Suprapubic skin (tissue), 4 donors: ENCODE measurements at regions not wholly inside any gene's neighbourhood (a gene's known extent, or its start where the extent isn't known, plus 50 kb on each side); places are given as distances from the start of the nearest gene placed in this dataset.

Experiments used
- DNase-seq, 2 donors: peaks; one replicate each; pipeline ENCODE4 v3.0.0-alpha.2; 2019; ENCODE audit warnings: low spot score in 2 of 2
- H3K27ac ChIP-seq: fragments of 200-600 bp; sonication (generic); one replicate; pipeline ENCODE4 v1.5.1; 2019
- H3K27me3 ChIP-seq: fragments of 200-600 bp; sonication (generic); one replicate; pipeline ENCODE4 v1.5.1; 2019
- H3K36me3 ChIP-seq: fragments of 200-600 bp; sonication (generic); one replicate; pipeline ENCODE4 v1.5.1; 2019
- H3K4me1 ChIP-seq: fragments of 200-600 bp; sonication (generic); one replicate; pipeline ENCODE4 v1.5.1; 2019
- H3K4me3 ChIP-seq: fragments of 200-600 bp; sonication (generic); one replicate; pipeline ENCODE4 v1.5.1; 2019; ENCODE audit warnings: mild to moderate bottlenecking
- H3K9me3 ChIP-seq: fragments of 200-600 bp; sonication (generic); one replicate; pipeline ENCODE4 v1.5.1; 2019
- EP300 ChIP-seq: sonication (generic); formaldehyde crosslinking; IDR thresholded peaks from one replicate; pipeline ENCODE4 v1.6.1; 2017; ENCODE audit warnings: antibody characterized with exemption
- POLR2A ChIP-seq, 2 donors: fragments of 450-650 bp; IDR thresholded peaks; one replicate each; pipeline ENCODE4 v1.6.1; 2017; ENCODE audit warnings: antibody characterized with exemption in 2 of 2, mild to moderate bottlenecking in 2 of 2, moderate library complexity in 2 of 2
- POLR2AphosphoS5 ChIP-seq, 3 donors: sonication (generic); formaldehyde crosslinking; IDR thresholded peaks; one replicate each; pipeline ENCODE4 v1.6.1; 2017; ENCODE audit warnings: antibody characterized with exemption in 3 of 3
- WGBS: methylation state at CpG from one replicate; pipeline ENCODE4 v1.1.5; 2018; 5-methylcytosine and 5-hydroxymethylcytosine counted together
- TF ChIP-seq, protein P1 (sequence below), 2 donors: fragments of 200-600 bp in 1 of 2; fragments of 450-650 bp in 1 of 2; sonication (generic) in 1 of 2; IDR thresholded peaks; one replicate each; pipeline ENCODE4 v1.5.1; 2016 to 2019; ENCODE audit warnings: antibody characterized with exemption in 2 of 2, mild to moderate bottlenecking in 1 of 2, moderate library complexity in 1 of 2

DNA sequence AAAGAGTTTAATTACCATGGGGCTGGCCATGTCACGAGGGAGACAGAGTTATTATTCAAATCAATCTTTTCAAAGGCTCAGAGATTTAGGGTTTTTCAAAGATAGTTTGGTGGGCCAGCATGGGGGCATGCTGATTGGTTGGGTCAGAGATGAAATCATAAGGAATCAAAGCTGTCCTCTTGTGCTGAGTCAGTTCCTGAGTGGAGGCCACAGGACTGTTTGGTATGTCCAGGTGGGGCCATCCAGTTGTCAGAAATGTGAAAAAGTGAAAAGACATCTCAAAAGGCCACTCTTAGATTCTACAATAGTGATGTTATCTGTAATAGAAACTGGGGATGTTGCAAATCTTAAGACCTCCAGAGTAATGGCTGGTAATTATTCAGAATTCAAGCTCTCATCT lies 288.6 kb downstream of the EN1 start:
- Histone ChIP-seq H3K4me3 (no peak overlapping the region), H3K27ac (no peak overlapping the region), H3K27me3 (no peaks in the 10 kb centered on the region), H3K4me1 (no peaks in the 10 kb centered on the region), H3K9me3 (no peaks in the 10 kb centered on the region), H3K36me3 (no peaks in the 10 kb centered on the region)
- DNase-seq: no peak
- TF ChIP-seq, protein P1, sequence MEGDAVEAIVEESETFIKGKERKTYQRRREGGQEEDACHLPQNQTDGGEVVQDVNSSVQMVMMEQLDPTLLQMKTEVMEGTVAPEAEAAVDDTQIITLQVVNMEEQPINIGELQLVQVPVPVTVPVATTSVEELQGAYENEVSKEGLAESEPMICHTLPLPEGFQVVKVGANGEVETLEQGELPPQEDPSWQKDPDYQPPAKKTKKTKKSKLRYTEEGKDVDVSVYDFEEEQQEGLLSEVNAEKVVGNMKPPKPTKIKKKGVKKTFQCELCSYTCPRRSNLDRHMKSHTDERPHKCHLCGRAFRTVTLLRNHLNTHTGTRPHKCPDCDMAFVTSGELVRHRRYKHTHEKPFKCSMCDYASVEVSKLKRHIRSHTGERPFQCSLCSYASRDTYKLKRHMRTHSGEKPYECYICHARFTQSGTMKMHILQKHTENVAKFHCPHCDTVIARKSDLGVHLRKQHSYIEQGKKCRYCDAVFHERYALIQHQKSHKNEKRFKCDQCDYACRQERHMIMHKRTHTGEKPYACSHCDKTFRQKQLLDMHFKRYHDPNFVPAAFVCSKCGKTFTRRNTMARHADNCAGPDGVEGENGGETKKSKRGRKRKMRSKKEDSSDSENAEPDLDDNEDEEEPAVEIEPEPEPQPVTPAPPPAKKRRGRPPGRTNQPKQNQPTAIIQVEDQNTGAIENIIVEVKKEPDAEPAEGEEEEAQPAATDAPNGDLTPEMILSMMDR (IDR thresholded peaks at IDR 0.05): no peak
- TF ChIP-seq POLR2A (IDR thresholded peaks at IDR 0.05): no peak
- no peak for TF ChIP-seq EP300
- no peak for TF ChIP-seq POLR2AphosphoS5 (IDR thresholded peaks at IDR 0.05)
- WGBS: 82% methylated on average over 1 of the region's 1 CpG

DNA sequence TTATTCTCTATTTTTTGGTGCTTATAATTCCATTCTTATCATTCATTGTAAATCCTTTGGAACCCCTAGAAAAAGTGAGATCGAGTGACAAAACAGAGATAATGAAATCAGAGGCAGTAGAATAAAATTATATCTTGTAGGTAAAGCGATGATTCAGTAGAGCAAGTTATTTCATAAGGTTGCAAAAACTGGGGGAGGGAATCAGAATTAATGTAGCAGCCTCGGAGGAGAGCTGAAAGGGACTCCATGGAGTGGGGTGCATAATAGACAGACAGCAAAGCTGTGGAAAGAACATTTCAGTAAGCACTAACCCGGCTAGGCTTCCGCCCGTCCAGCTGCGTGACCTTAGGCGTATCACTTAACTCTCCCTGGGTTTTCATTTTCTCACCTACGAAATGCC lies 289.7 kb downstream of the EN1 start:
- no peak overlapping the region for H3K4me3 ChIP-seq
- DNase-seq: no peak
- no peaks in the 10 kb centered on the region for H3K36me3 ChIP-seq
- WGBS: 77% methylated on average over 9 of the region's 9 CpGs
- no peaks in the 10 kb centered on the region for H3K27me3 ChIP-seq
- no peaks in the 10 kb centered on the region for H3K9me3 ChIP-seq
- no peak overlapping the region for H3K27ac ChIP-seq
- no peaks in the 10 kb centered on the region for H3K4me1 ChIP-seq
- TF ChIP-seq POLR2A (IDR thresholded peaks at IDR 0.05): no peak
- TF ChIP-seq, protein P1 (IDR thresholded peaks at IDR 0.05): no peak
- no peak for TF ChIP-seq POLR2AphosphoS5 (IDR thresholded peaks at IDR 0.05)
- no peak for TF ChIP-seq EP300

DNA sequence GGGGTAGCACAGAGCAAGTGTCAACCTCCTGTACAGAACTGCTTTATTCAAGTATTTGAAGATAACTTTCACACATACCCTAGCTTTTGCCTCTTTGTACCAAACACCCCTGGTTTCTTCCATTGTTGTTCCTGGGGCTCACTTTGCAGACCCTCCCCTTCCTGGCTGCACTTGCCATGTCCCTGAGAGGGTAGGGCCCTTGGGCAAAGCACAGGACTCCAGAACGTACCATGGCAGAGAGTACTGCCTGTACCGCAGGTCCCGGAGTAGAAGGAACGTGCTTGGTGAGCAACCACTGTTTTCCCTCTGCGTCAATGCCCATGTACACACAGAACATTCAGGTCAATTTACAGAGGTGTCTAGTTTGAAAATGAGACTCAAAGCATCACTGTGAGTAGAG lies 290.4 kb downstream of the EN1 start:
- Histone ChIP-seq H3K9me3 (no peaks in the 10 kb centered on the region), H3K27ac (no peak overlapping the region), H3K27me3 (no peaks in the 10 kb centered on the region), H3K4me1 (no peaks in the 10 kb centered on the region), H3K4me3 (no peak overlapping the region), H3K36me3 (no peaks in the 10 kb centered on the region)
- 91% methylated on average over 5 of the region's 5 CpGs for WGBS
- no peak for DNase-seq
- TF ChIP-seq EP300 (no peak), POLR2AphosphoS5 (IDR thresholded peaks at IDR 0.05) (no peak), POLR2A (IDR thresholded peaks at IDR 0.05) (no peak)
- TF ChIP-seq, protein P1 (IDR thresholded peaks at IDR 0.05): no peak

DNA sequence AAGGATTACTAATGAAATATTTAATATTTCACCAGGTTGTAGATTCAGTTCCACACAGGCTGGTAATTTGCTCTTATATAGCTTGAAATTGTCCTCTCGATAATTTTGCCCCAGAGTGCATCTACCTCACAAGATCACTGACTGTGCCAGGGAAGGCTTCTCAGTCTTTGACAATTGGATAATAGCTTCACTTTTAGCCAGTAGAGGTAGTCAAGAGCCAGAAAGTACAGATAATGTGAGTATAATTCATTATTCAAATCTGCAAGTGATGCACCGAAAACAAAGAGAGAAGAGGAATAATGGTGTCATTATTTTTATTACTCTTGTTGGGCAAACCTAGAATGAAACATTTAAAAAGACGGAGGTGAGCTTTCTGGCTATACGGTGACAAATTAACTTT lies 292.8 kb downstream of the EN1 start:
- Histone ChIP-seq H3K27ac (no peak overlapping the region), H3K27me3 (no peaks in the 10 kb centered on the region), H3K36me3 (no peaks in the 10 kb centered on the region), H3K9me3 (no peaks in the 10 kb centered on the region), H3K4me3 (no peak overlapping the region), H3K4me1 (no peaks in the 10 kb centered on the region)
- no peak for DNase-seq
- no peak for TF ChIP-seq POLR2A (IDR thresholded peaks at IDR 0.05)
- TF ChIP-seq EP300: no peak
- TF ChIP-seq, protein P1 (IDR thresholded peaks at IDR 0.05): peak in 1 of 2 donors; percentile 7
- no peak for TF ChIP-seq POLR2AphosphoS5 (IDR thresholded peaks at IDR 0.05)
- 74% methylated on average over 4 of the region's 4 CpGs for WGBS

DNA sequence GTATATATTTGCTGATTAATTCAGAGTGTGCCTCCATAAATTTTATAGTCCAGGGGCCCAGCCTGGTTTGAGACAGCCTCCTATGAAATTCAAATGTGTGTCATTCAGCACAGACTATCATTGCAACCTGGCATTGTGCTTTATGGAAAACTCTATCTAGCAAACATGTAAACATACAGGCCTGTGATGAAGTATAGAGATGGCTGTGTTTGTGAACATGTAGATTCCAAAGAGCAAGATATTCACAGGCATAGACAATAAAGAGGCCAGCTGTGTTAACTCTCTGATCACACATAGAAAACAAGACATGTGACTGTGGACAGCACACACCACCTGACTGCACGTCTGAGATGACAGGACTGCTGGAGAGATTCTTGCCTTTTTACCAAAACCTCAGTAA lies 297.9 kb downstream of the EN1 start:
- no peaks in the 10 kb centered on the region for H3K9me3 ChIP-seq
- no peak for DNase-seq
- H3K27me3 ChIP-seq: no peaks in the 10 kb centered on the region
- H3K36me3 ChIP-seq: no peaks in the 10 kb centered on the region
- no peak overlapping the region for H3K4me3 ChIP-seq
- TF ChIP-seq POLR2A (IDR thresholded peaks at IDR 0.05) (no peak), EP300 (no peak), POLR2AphosphoS5 (IDR thresholded peaks at IDR 0.05) (no peak)
- TF ChIP-seq, protein P1 (IDR thresholded peaks at IDR 0.05): no peak
- H3K27ac ChIP-seq: no peak overlapping the region
- H3K4me1 ChIP-seq: no peaks in the 10 kb centered on the region
- 65% methylated on average over 1 of the region's 1 CpG for WGBS
